Activated CD4-positive, CD25-positive, alpha-beta regulatory T cell (primary cell): ENCODE measurements at regions not wholly inside any gene's neighbourhood (a gene's known extent, or its start where the extent isn't known, plus 50 kb on each side); places are given as distances from the start of the nearest gene placed in this dataset.
"Not testable (repeated sequence)": the region's sequence is repeated elsewhere in the genome, so short reads cannot be mapped to it uniquely, and the experiment has no call there.

Experiments used
- DNase-seq, 4 experiments: peaks; one replicate each; lab custom pipeline; 2025; lab: John Stamatoyannopoulos, UW

GRCh38 chr21:35800796-35801385, 259.4 kb downstream of the SETD4 start:
- not testable (repeated sequence) for DNase-seq

GRCh38 chr21:35796844-35797243, 263.5 kb downstream of the SETD4 start:
- no peak for DNase-seq

GRCh38 chr21:35794527-35794926, 265.8 kb downstream of the SETD4 start:
- not testable (repeated sequence) for DNase-seq

GRCh38 chr21:35792569-35793305, 267.6 kb downstream of the SETD4 start:
- DNase-seq: no peak

DNA sequence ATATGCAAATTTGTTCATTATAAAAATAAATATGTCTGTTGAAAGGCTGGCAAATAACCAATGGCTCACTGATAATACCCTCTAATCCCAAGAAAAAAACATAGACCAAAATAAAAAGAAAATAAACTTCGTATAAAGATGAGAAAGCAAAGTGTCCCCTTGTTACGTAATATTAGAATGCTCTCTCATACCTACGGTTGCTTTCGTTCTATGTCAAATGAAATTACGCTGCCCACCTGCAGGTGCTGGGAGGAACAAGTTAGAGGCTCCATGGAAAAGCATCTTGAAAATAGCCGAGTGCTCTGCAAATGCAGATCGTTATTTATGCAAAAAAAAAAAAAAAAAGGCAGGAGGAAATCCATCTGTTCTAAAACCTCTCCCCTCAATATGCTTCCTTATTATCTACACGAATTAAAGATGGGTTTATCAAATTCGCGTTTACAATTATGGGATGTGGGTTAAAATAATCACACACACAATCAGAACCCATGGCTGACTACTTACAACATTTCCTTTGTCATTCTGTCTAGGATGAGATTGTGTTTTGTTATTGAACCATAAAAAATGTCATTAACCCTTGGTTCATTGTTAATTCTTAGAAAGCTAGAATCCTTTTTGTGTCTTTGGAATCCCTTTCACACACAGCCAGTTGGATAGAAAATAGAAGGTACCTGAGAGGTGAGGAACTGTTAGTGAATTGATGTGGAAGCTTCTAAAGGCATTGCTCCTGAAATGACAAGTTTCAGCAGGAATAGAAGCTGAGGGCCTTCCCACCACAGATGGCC, 268.6 kb downstream of the SETD4 start:
- no peak for DNase-seq

DNA sequence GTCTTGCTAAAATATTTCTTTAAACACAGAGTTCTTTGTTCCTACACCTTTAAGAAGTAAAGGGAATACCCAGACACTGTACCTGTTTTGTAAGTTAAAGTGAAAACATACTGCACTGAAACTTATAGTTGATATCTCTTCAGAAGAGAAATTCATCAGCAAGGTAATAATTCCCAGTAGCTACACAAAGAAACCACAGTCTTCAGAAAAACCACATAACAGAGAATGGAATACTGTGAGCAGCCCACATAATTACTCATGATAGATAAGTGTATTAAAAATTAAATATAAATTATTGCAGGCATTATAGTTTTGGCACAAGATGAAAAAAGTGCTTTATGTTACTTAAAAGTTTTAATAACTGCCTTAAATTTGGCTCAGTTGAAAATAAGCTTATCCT, 276.6 kb downstream of the SETD4 start:
- DNase-seq: no peak

DNA sequence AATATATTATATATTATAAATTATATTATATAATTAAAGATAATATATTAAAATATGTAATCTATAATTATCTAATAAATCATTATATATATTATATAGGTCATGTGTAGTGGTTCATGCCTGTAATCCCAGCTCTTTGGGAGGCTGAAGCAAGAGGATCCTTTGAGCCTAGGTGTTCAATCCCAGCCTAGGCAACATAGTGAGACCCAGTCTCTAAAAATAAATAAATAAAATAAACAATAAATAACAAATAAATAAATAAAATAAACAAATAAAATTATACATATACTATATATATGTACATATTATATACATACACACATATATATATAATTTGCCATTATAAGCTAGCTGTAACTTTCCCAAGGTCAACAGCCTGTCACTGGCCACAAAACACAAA, 277.7 kb downstream of the SETD4 start:
- no peak for DNase-seq

DNA sequence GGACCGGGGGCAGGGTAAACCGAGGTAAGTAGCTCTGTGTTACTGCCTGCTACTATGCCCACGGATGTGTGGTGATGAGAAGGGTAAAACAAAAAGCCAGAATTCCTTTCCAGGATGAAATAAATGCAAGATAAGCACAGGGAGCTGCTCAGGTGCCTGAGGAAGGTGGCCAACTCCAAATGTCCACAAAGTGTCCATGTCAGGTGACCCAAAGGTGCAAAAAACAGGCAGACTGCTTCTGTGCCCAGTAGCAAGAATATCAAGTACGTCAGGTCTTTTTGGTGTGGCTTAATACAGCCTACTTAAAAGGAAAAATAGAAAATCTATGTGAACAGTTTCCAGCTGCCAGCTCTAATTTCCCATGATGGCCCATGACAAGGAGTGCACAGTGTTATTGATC, 279.3 kb downstream of the SETD4 start:
- DNase-seq: no peak

DNA sequence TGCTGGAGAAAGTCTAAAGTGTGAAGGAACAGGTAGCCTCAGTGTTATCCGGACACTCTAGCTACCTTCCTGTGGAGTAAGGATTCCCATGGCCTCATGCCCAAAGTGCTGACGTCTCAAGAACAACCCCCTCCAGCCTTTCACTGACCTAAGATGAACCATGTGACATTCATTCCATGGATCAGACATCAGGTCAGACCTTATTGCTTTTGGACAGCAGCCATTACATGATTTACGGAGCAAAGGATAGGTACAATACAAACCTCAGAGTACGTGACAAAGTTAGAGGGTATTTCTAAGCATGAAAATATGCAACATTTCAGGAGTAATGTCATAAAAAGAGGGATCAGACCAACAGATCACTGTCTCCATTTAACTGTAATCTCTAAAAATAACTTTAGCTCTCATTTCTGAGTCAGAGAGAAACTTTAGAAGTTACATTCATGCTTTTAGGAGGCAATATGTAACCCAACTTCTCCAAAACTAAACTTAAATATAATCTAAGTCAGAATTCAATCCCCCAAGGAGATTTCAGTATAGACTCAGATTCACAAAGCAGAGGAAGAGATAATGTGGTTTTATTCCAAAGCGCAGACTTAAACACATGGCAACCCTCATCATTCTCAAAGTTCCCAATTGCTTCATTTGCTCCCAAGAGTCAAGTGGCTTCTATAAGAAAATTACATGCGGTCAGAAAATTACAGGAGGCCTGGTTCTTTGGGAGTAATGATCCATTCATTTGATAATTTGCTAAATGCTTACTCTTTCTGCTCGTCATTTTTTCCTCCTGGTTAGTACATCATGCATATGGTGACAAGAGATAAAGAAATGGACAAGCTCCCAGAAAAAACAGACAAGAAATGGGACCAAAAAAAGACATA, 280.4 kb downstream of the SETD4 start:
- DNase-seq: no peak

- DNase-seq: no peak
Observed at GRCh38 chr21:35779167-35779566, 281.2 kb downstream of the SETD4 start.

GRCh38 chr21:35777081-35777480, 283.2 kb downstream of the SETD4 start:
- DNase-seq: no peak

- DNase-seq: no peak
Observed at GRCh38 chr21:35775778-35776544, 284.4 kb downstream of the SETD4 start.

DNA sequence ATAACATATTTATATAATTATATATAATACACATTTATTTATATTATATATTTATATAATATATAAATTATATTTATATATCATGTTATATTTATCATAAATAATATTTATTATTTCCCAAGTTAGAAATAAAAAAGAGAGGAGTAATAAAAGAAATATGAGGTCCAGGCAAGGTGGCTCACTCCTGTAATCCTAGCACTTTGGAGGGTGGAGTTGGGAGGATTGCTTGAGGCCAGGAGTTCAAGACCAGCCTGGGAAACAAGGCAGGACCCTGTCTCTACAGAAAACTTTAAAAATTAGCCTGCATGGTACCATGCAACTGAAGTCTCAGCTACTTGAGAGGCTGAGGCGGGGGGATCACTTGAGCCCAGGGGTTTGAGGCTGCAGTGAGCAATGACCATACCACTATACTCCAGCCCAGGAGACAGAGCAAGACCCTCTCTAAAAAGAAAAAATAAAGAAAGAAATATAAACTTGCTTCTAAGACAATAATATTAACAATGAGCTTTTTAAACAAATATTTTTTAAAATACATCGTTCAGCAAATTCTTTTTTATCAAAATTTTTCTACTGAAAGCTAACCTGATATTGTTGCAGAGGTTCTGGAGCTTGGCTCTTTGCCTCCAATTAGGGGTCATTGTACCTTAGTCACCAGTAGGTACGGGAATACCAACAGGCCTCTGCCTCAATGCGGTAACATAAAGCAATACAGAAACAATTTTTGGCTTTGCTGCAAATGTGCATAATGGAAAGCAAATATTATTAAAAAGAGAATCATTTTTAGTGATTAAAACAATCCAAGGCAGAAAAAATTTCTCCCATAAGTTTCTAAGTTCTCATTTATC, 290.0 kb downstream of the SETD4 start:
- no peak for DNase-seq

DNA sequence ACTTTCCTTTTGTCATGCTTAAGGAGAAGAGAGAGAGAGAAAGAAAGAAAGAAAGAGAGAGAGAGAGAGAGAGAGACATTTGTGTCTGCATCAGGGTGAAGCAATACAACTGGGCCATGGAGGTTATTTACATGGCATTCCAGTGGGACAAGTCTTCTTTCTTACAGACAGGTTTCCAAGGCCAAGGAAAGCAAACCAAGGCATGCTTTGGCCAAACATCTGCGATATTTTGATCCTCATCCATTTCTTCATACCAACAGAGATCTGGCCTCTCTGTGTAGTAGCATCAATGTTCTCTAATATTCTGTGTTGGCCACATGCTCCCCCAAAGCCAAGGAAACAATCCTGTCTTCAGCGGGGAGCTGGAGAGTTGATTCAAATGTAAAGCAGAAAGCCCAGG, 292.1 kb downstream of the SETD4 start:
- DNase-seq: no peak

- DNase-seq: no peak
Observed at GRCh38 chr21:35764586-35764985, 295.7 kb downstream of the SETD4 start.

GRCh38 chr21:35764077-35764476, 296.2 kb downstream of the SETD4 start:
- DNase-seq: no peak

- no peak for DNase-seq
Observed at GRCh38 chr21:35754583-35754982, 305.7 kb downstream of the SETD4 start.

GRCh38 chr21:35753308-35753707, 307.0 kb downstream of the SETD4 start:
- no peak for DNase-seq

- no peak for DNase-seq
Observed at GRCh38 chr21:35751171-35751570, 309.2 kb downstream of the SETD4 start.

GRCh38 chr21:35749904-35750303, 310.4 kb downstream of the SETD4 start:
- no peak for DNase-seq
